ELF-1 (cell line): ENCODE measurements at regions not wholly inside any gene's neighbourhood (a gene's known extent, or its start where the extent isn't known, plus 50 kb on each side); places are given as distances from the start of the nearest gene placed in this dataset.

ENCODE experiments used
- DNase-seq: peaks from one replicate; pipeline ENCODE4 v3.0.0-alpha.2; 2016; ENCODE audit warnings: low read depth, low spot score

DNA sequence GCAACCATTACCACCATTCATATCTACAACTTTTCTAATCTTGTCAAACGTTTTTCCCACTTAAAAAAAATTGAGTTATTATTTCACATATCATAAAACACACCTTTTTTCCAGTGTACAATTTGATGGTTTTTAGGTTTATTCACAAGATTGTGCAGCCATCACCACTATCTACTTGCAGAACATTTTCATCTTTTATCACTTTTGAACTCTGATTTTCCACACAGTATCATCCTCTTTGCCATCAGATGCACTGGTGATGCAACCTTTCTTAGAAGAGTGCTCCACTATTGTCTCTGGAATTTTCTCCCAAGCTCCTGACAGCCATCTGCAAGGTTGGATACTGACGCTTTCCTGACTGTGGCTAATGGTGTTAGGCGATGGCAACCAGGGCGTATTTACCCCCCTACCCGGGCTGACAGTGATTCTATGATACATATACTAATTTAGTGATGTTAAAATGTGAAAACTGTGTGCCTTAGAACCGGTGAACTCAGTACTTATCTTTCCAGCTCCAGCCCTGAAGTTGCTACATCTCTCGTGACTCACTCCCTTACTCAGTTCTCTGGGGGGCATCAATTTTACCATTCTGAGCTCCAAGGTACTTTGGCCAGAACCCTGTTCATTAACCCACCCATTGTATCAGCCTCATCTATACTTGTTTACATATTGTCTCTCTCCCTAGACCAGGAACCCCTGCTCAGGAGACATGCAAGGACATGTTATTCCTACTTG lies 105.4 kb upstream of the SPRED2 start:
- no peak for DNase-seq

DNA sequence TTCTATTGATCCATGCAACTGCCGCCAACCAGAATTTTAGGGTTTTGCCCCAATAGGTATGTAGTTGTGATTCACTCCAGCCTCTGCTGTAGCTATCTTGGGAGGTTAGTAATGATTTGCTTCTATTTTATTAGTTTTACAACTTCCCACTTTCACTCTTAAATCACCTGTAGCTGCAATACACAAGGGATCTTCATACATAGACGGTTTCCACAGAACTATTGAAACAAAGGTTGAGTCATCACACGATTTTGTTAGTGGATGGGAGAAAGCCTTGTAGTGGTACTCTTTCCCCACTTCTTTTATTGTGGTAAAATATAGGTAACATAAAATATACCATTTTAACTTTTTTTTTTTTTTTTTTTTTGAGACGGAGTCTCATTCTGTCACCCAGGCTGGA lies 104.2 kb upstream of the SPRED2 start:
- no peak for DNase-seq

DNA sequence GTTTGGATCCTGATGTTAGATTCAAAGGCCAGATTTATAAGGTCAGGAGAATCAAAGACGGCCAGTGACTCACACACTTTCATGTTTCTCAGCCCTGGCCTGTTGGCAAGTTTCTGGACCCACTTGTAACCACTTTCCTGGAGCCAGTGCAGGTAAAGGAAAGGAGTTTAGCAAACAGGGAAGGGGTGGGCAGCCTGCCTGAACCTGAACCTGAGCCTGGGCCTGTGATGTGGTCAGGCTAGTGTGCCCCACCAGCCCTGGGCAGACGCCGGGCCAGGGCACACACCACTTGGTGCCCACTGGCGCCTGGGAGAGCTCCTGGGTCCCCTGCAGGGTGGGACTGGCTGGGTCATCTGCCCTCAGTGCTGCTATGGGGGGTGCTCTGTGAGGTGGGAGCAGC lies 100.5 kb upstream of the SPRED2 start:
- no peak for DNase-seq

DNA sequence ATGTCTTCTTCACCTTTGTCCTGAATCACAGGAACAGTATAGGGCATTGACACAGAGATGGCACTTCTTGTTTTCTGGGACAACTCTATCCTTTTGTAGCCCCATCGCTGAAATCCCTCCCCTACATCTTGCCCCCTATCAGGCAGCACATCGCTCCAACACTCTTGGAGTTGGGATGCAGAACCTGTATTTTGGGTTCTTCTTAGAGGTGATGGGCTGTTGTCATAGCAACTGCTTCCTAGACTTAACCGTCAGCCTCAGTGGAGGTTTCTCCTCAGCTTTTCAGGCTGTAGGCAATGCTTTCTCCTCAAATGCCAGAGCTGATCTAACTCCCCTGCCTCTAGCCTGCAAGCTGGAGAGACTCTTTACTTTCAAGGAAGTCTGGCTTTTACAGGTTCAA lies 99.9 kb upstream of the SPRED2 start:
- DNase-seq, result no peak

DNA sequence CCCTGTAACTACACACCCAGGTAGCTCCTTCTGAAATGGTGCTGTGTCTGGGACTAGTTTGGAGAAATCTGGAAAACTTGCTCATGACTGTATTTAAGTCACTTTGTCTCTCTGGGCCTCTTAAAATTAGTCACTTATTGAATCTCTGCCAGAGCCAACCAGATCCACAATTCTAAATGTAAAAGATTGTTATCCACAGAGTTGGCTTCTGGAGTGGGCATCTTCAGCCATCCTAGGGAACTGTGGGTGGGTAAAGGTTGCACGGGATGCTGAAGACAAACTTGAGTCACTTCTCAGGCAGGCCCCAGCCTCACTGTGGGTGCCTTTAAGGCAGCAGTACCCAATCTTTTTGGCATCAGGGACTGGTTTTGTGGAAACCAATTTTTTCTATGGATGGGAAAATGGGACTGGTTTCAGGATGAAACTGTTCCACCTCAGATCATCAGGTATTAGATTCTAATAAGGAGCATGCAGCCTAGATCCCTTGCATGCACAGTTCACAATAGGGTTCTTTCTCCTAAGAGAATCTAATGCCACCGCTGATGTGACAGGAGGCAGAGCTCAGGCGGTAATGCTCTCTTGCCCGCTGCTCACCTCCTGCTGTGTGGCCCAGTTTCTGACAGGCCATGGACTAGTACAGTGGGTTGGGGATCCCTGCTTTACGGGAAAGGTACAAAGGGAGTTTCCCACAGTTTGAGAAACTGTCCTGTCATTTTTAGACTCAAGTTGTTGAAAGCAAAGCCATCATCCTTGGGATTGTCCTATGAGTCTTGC lies 98.3 kb upstream of the SPRED2 start:
- no peak for DNase-seq

DNA sequence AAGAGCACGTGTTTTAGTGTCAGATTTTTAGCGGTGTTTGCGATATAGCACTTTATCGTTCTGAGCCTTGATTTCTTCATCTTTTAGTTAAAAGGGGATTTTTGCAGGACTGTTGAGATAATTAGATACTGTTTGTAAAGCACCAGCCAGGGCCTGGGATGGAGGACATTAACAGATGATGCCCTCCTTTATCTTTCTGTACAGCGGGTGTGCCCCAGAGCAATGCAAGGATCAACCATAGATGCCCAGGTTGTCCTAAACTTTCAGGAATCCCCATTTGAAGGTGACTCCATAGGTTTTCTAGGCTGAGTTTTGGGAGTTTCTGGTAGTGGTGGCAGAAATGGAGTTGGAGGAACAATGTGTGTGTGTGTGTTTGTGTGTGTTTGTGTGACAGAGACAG lies 97.0 kb upstream of the SPRED2 start:
- no peak for DNase-seq

DNA sequence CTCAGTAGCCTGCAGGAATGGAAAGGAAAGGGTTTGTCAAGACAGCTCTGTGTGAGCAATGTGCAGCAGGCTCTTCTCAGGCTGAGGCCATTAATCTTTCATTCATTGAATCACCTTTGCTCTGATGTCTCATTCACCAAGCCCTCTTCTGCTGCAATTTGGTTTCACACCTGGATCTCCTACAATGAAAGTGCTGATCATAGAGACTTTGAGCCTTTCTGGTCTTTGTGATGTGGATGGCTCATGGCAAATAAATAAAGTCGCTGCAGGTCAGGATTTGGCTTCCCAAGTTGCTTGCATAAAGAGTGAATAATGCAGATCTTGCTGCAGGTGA lies 95.8 kb upstream of the SPRED2 start:
- no peak for DNase-seq

DNA sequence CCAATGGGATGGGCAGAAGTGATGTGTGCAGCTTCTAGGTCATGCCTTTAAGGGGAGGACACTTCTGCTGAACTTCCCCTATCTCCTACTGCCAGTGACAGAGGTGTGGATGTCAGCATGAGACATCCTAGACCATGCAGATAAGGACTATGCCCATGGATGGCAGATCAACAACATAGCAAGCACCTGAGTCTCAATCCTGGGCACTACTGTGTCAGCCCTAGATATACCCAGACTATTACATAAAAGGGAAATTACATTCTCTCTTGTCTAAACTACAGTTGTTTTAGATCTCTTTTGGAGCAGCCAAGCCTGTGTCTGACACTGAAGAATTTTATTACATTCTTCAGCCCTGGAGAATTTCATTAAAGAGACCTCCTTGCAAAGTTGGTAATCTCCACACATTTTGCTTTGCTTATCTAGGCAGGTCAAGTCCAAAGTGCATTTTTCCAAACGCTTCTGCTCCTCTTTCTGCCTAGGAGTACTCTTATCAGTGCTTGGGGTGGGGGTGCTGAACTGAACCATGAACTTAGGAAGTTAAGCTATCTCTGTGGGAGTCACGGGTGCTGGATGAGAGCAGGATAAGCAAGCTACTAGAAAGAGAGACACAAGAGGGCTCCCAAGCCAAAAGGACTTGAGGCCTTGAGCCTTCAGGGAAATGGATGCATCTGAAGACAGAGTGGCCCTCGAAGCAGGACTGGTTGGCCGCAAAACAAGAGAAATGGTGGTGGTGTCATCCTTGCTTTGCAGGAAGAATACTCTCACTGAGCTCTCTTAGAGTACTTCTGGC lies 95.2 kb upstream of the SPRED2 start:
- DNase-seq, result no peak

DNA sequence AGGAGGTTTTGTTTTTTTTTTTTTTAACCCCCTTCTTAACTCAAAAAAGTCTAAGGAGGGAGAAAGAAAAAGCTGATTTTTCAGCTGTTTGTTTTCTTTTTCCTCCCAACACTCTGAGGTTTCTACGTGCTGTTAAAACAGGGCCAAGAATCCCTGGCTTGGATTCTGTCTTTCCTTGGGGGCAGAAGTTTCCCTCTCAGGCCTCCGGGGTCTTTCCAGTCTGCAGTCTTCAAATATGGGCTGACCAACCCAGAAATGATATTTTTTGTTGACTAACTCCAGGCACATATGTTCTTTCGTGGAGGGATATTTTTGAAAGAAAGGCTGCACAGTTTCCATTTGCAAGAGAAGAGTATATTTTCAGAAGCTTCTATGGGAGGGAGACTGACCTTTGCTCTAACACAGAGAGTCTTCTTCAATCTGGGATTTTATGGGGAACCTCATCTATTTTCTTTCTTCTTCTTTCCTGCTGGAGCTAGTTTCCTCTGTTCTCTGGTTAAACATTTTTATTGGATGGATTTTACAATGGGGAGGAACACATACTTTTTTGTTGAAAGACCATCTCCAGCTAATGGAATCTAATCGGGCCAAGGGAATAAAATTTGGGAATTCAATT lies 93.3 kb upstream of the SPRED2 start:
- no peak for DNase-seq

DNA sequence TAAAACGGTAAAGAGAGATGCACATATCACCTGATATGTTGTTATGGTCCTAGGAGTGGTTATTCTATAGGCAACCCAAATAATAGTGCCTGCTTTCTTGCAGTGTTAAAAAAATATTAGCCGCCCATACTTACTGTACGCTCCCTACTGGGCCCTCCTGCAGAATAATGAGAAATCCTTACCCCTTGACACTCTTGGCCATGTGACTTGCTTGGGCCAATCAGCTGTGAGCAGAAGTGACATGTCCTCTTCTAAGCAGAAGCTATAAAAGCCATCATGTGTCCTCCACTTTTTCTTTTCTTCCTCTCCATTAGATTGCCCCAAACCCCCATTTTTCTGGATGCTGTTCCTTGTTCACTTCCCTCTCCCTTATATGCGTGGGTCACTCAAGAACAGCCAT lies 90.5 kb upstream of the SPRED2 start:
- DNase-seq, result no peak

DNA sequence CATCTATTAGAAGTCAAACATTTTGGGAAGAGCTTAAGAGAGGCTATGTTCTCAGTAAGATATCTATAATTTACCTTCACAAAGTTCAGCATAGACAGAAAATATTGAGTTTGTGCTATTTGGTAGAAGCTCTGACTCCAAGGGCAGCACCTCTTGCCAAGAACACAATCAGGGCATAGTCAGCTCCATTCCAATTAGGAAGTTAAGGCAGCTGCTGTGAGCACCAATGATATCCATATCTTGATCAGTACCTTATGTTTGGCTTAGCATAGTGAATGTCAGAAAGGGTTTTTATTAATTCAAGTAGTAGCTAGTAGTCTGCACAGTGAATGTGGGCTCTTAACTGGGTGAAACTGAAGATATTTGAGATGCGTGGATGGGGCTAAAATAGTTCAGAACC lies 86.4 kb upstream of the SPRED2 start:
- DNase-seq, result no peak

DNA sequence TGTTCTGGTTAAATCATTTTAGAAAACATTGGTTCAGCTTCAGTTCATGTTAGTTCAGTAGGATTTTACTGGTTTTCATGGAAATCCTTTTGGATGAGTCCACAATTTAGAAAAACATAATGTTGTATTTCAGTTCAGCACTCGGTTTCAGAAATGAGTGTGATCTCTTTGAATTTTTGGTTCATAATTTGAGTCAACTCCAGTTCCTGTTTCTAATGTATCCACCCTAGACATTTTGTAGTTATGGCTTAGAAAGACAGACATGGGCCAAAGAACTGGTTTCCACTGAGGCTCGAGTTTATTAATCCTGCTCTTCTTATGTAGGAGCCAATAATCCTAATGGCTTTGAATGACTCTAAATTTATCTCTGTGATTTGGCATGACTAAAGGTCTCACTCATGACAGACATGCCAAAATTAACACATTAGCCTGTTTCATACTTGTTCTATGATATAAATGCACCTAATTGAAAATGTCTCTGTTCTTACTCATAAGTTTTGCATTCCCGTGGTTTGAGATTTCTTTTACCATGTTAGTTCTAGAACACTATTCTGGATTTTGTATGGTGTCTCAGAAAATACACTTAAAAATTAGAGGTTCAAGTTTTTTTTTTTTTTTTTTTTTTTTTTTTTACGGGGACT lies 82.3 kb upstream of the SPRED2 start:
- no peak for DNase-seq

DNA sequence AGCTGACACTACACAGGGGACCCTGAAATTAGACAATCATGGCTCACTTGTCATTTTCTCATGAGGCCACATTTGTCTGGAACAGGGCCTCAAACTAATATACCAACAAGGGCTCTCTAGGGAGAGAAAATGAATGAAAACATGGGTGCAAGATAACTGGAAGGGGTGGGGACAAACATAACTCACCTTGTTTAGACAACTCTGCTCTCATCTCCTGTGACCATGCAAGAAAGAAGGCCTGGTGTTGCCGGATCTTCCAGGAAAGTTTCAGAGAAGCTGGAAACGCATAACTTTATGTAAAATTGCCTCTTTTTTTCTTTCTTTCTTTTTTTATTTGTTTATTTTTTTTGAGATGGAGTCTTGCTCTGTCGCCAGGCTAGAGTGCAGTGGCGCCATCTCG lies 80.4 kb upstream of the SPRED2 start:
- no peak for DNase-seq

DNA sequence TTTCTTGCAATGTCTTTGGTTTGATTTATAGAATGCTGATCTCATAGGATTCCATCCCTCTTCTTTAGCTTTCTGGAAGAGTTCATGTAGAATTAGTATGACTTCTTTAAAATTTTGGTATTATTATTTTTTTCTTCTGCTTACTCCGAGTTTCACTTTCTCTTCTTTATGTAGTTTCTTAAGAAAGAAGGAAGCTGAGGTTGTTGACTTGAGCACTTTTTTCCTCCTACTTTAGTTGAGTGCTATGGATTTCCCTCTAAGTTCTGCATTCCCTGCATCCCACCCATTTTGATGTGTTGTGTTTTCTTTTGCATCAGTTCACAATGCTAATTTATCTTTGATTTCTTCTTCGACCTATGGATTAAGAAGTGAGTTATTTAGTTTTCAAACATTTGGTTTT lies 78.9 kb upstream of the SPRED2 start:
- DNase-seq, result no peak

DNA sequence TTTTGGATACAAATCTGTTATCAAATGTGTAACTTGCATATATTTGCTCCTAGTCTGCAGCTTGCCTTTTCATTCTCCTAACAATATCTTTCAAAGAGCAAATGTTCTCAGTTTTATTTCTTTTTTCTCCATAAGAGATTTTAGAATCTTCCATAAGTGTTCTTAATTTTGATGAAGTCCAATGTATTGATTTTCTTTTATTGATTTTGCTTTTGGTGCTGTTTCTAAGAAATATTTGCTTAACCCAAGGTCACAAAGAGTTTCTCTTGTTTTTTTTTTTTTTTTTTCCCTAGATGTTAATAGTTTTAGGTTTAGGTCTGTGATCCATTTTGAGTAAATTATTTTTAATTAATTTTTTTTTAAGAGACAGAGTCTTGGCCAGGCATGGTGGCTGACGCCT lies 75.8 kb upstream of the SPRED2 start:
- DNase-seq, result no peak

DNA sequence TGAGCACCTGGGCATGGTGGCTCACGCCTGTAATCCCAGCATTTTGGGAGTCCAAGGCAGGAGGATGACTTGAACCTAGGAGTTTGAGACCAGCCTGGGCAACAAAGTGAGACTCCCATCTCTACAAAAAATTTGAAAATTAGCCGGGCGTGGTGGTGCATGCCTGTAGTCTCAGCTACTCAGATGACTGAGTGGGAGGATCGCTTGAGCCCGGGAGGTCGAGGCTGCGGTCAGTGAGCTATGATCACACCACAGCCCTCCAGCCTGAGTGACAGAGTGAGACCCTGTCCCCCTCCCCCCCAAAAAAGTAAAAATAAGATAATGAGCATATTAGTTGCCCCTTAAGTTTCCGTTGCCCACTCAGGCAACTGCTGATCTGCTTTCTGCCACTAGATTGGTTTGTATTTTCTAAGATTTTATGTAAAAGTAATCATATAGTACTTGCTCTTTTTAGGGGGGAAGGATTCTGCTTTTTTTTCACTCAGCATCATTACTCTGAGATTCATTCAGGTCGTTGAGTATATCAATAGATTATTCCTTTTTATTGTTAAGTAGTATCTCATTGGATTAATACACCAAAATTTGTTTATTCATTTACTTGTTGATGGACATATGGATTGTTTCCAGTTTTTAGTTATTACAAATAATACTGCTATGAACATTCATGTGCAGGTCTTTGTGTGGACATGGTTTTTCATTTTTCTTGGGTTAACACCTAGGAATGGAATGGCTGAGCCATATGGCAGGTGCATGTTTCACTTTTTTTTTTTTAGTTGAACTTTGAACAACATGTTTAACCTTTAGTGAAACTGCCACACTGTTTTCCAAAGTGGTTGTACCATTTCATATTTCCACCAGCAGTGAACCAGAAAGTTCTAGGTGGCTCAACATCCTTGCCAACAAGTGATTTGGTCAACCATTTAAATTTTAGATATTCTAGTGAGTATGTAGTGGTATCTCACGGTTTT lies 75.0 kb upstream of the SPRED2 start:
- no peak for DNase-seq

DNA sequence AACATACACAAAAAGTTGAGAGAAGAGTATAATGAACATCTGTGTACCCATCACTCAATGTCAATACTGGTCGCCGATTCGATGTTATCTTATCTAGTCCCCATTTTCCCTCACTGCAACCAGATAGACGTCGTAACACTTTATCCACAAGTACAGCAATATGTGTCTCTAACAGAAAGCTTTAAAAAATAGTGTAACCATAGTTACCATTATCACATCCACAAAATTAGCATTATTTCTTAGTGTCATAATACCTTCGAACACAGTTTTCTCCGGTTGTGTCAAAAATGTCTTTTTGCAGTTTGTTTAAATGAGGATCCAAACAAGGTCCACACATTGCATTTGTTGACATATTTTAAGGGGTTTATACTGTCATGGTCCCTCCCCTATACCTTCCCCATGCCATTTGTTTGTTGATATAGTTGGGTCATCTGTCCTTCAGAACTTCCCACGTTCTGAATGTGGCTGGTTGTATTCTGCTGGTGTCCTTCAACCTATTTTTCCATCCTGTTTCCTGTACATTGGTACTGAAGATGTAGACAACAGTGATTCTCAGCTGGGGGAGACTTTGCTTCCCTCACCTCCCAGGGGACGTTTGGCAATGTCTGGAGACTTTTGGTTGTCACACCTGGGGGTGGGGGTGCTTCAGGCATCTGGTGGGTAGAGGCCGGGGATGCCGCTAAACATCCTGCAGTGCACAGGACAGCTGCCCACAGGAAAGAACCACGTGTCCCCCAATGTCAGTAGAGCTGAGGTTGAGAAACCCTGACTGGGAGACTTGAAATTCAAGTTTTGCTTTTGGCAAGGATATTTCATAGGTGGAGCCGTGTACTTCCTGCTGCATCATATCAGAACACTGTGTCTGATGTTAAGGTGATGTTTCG lies 72.7 kb upstream of the SPRED2 start:
- no peak for DNase-seq

DNA sequence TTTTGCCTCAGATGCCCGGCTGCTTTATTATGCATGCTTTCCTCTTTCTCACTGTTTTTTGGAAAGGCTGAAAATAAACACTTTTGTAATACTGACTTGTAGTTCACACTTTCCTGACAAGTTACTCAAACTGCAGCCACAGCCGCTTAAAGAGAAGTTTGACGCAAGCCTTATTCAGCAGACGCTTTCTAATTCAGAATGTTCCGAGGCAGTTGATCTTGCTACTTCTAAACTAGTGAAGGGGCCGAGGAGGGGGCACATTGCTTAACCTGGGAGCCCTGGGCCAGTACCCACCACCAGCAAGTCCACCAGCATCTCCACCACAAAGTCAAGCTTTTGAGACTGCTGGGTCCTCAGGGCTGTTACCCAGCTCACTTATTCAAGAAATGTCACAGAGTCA lies 71.8 kb upstream of the SPRED2 start:
- no peak for DNase-seq

DNA sequence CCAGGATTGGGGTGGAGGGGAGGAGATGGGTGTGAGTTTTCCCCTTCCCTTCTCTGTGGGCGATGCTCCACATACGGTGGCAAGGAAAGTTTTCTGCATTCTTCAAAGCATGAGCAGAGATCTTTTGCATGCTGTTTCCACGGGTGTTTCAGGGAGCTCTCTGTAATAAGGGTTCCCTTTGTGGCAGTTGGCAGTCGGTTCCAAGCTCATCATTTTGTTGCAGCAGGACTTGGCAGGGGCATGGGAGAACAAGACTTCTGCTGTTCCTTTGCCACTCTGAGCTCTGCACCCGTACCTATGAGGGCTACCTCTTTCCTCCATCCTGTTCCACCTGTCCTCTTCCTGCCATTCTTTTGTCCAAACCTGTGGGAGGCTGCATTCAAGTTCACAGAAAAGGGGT lies 71.3 kb upstream of the SPRED2 start:
- no peak for DNase-seq

DNA sequence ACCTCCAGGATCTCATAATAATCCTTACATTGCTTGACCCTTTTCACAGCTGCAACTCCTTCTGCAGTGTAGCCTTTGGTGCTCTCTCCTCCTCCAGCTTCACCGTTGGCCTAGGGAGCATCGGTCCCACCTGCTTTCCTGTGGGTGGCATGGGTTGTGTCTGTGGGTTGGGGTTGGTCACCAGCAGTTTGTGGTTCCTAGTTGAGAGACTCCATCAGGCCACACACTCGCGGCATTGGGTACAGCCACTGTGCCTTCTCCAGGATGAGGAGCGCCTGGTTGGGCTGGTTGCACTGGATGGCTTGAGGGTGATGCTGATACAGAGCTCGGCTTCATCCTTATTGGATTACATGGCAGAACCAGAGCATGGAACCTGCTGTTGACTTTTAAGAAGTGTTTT lies 69.4 kb upstream of the SPRED2 start:
- DNase-seq, result no peak
